ENCODE measurements at regions not wholly inside any gene's neighbourhood (a gene's known extent, or its start where the extent isn't known, plus 50 kb on each side); places are given as distances from the start of the nearest gene placed in this dataset.

DNA sequence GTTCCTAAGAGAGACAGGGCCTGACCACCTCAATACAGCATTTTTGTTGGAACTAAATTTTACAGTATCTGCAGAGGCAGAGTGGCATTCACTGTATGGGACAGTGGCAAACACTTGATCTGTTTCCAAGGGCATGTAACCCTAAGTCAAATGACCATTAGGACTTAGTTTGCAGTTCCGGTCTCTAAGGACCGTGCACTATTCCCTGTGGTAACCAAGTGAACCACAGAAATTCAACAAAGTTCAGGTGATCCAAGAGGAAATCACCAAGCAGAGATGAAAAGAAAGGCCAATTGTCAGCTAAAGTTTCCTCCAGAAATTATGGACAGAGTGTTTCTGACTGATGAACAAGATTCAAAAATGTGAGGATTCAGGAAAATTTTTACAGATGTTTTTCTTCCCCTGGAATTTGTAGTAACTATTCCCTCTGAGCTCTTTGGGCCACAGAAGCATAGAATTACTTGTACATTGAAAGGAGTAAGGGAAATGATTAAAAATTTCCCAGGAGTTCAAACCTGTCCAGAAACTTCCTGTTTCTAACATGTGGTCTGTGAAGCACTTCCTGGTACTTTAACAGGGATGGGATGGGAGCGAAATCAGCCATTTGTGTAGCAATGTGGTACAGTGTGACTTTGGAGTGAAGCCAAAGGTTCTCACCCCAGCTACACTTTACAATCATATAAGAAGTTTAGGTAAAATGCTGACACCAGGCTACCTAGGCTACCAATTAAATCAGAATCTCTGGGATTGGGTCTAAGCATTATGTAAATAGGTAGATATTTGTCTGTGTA lies 266.1 kb upstream of the MAP3K1 start:
- TF ChIP-seq CTCF (IDR thresholded peaks at IDR 0.05; ENCODE audit: poor library complexity, severe bottlenecking), result no peak
- TF ChIP-seq EZH2 (IDR thresholded peaks at IDR 0.05; ENCODE audit: borderline replicate concordance, insufficient read depth, low read length, poor library complexity, severe bottlenecking), result no peak
- TF ChIP-seq RAD21 (conservative IDR thresholded peaks at IDR 0.05), result no peak
- TF ChIP-seq SMC3 (conservative IDR thresholded peaks at IDR 0.05; ENCODE audit: poor library complexity), result no peak
- no peak for TF ChIP-seq POLR2AphosphoS5 (IDR thresholded peaks at IDR 0.05)
- TF ChIP-seq REST (IDR thresholded peaks at IDR 0.05; ENCODE audit: borderline replicate concordance), result no peak
- no peak for TF ChIP-seq TAF1 (IDR thresholded peaks at IDR 0.05; ENCODE audit: low read depth)
- TF ChIP-seq EP300 (conservative IDR thresholded peaks at IDR 0.05; ENCODE audit: poor library complexity, severe bottlenecking), result no peak
- TF ChIP-seq MXI1 (conservative IDR thresholded peaks at IDR 0.05; ENCODE audit: poor library complexity, severe bottlenecking), result no peak
